Epithelial cell of esophagus (primary cell): ENCODE measurements at regions not wholly inside any gene's neighbourhood (a gene's known extent, or its start where the extent isn't known, plus 50 kb on each side); places are given as distances from the start of the nearest gene placed in this dataset.
A peak's percentile ranks its signal among the peaks of the same experiment; 100 is the strongest.
"Not testable (repeated sequence)": the region's sequence is repeated elsewhere in the genome, so short reads cannot be mapped to it uniquely, and the experiment has no call there.

Source experiments
- DNase-seq: peaks from one replicate; pipeline ENCODE4 v3.0.0; 2010; ENCODE audit warnings: low read depth
- H3K4me3 ChIP-seq: 2 replicates; pipeline ENCODE4 v1.5.1; 2011; ENCODE audit warnings: mild to moderate bottlenecking, low read length, control low read depth
- CTCF ChIP-seq: IDR thresholded peaks from 2 replicates; pipeline ENCODE4 v1.5.1; 2011; ENCODE audit warnings: low read depth, mild to moderate bottlenecking, low read length, control low read depth, inconsistent platforms; ENCODE audit not compliant: insufficient read depth; ENCODE audit errors: missing control alignments

DNA sequence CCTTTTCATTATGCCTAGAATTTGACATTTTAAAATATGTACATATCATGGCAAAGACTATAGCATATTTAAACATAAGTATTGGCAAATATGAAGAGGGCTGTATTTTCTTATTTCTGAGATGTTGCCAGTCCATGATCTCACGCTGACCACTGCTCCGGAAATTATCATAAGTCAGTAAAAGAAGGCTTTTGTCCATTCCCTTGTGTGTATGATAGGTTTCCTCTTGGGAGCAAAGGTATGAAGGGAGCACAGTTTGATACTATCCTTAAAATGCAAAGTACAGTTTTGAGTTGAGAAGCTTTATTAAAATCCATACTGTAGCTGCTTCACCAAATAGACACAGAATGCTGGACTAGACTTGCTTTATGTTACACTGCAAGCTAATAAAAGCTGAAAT, 52.6 kb upstream of the AGA start:
- DNase-seq, result no peak
- no peak overlapping the region for H3K4me3 ChIP-seq
- TF ChIP-seq CTCF, result no peak

GRCh38 chr4:177495626-177496025, 53.4 kb upstream of the AGA start:
- not testable (repeated sequence) for DNase-seq, H3K4me3 ChIP-seq

- TF ChIP-seq CTCF, result no peak
Measured at GRCh38 chr4:177499537-177499936, 57.3 kb upstream of the AGA start.

DNA sequence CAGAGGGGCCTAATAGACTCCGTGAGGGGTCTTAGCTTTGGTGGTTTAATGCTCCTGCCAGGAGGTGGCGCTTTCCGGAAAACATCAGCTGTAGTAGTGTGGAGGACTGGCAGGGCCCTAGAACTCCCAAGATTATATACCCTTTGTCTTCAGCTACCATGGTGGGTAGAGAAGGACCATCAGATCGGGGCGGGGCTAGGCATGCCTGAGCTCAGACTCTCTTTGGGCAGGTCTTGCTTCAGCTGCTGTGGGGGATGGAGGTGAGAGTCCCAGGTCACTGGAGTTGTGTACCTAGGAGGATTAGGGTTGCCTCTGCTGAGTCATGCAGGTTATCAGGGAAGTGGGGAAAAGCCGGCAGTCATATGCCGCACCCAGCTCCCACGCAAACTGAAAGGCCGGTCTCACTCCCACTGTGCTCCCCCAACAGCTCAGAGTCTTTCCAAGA, 63.0 kb upstream of the AGA start:
- DNase-seq, result peak; percentile 60
- TF ChIP-seq CTCF, result no peak
- no peak overlapping the region for H3K4me3 ChIP-seq

More at GRCh38 chr4:177499537-177499936, 57.3 kb upstream of the AGA start:
- DNase-seq, result no peak
- no peak overlapping the region for H3K4me3 ChIP-seq

- no peak for TF ChIP-seq CTCF
- no peak overlapping the region for H3K4me3 ChIP-seq
- DNase-seq, result no peak
Measured at GRCh38 chr4:177508662-177509061, 66.4 kb upstream of the AGA start.

DNA sequence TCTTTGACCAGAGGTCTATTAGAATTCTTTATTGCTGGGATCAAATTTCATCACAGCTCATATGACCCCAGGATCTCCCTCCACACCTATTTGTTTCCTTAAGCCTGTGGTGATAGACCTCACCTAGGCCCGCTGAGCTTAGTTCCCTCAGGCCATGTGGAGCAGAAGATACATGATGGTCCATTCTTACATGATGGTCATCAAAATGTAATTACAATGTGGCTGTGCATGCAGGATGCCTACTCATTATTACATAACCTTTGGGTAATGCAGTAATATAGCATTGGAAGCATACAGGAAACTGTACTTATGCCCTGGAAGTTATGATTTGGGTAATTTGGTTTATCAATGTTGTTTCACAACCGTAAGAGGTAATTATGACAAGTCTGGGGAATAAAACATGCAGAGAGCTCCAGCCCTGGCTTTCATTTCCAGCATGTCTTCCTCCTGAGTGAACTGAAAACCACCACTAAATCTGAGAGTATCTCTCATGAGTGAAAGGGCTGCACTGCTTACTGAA, 67.0 kb upstream of the AGA start:
- peak; percentile 27 for DNase-seq
- no peak for TF ChIP-seq CTCF
- H3K4me3 ChIP-seq, result no peak overlapping the region

DNA sequence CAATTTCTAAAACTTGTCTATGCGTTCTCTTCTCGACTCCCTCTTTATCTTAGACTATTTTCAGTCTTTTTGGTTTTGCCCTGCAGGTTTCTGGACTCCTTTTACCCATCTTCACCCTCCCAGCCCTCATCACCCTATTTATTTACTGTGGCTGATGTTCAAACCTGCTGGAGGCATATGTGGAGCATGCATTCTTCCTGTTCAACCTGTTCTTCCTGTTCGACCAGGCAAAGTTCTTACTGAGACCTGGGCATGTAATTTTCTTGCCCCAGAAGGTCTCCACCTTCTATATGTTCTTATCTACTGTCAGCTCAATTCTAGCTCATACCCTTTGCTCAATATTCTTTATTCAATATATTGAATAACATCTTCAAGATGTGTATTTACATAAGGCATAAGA, 69.4 kb upstream of the AGA start:
- no peak for TF ChIP-seq CTCF
- DNase-seq, result peak; percentile 98
- peak overlapping the region; percentile 5 for H3K4me3 ChIP-seq
